GM19351 (cell line): ENCODE measurements at regions not wholly inside any gene's neighbourhood (a gene's known extent, or its start where the extent isn't known, plus 50 kb on each side); places are given as distances from the start of the nearest gene placed in this dataset.
"Not testable (repeated sequence)": the region's sequence is repeated elsewhere in the genome, so short reads cannot be mapped to it uniquely, and the experiment has no call there.

Experiments used
- ATAC-seq: cut with Tn5 transposase; IDR thresholded peaks from one replicate; pipeline ENCODE4 v1.9.1; 2021; ENCODE audit warnings: mild to moderate bottlenecking, moderate library complexity; ENCODE audit not compliant: unreplicated experiment

DNA sequence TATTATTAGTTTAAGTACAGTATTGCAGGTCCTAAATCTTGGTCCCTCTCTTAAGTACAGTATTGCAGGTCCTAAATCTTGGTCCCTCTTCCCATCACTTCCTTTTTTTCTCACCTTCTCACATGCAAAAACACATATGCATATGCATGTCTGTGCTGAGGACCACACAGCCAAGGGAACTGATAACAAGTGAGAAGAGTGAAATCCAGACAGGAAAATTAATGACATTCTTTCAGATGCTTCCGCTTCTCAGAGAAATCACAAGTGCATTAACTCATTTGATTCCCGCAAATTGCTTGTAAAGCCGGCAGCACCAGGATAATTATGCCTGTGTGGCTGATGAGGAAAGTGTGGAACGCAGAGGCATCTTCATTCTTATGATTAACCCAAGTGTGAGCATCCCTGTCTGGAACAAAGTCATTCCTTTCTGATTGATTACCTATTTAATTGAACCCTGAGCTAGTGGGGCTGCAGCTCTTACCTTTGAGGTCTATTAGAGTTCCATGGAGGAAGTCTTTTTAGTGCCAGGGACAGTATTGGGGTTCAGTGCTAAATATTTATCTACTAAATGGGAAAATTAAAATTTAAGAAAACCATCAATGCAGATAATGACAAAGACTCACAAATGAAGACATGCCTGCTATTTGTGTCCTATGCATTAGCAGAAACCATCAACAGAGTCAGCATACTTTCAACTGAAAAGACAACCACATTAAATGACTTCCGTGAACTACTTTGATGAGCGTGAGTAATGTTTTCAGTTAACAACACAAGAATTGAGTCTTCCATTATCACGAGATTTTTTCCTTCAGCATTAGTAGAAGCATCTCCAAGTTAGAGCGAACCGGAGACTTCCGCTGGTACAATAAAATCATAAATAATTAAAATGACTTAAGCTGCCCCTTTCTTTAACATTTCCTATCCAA is 220.4 kb upstream of the SLC35G4 start:
- ATAC-seq = no peak

- ATAC-seq = no peak
These were observed 221.5 kb upstream of the SLC35G4 start for GRCh38 chr18:11387880-11388279.

- ATAC-seq = no peak
These were observed 226.0 kb upstream of the SLC35G4 start for GRCh38 chr18:11383381-11383780.

DNA sequence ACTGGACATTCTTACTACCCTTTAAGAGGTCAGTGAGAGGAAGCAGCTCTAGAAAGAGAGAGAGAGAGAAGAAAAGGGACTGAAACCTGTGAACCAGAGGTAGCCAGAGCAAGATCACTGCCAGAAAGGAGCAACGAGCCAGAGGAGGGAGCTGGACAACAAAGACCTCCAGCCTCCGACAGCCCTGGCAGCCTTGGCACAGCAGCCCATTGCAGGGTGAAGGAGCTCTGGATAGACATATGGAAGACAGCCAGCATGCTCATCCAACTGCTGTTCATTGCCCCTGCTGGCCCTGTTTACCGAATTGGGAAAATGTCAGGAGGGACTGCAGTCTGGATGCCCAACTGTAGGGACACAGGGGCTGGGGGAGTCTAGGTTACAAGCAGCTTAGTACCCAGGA is 228.4 kb upstream of the SLC35G4 start:
- ATAC-seq = no peak

- ATAC-seq = no peak
These were observed 229.7 kb upstream of the SLC35G4 start for GRCh38 chr18:11379660-11380059.

DNA sequence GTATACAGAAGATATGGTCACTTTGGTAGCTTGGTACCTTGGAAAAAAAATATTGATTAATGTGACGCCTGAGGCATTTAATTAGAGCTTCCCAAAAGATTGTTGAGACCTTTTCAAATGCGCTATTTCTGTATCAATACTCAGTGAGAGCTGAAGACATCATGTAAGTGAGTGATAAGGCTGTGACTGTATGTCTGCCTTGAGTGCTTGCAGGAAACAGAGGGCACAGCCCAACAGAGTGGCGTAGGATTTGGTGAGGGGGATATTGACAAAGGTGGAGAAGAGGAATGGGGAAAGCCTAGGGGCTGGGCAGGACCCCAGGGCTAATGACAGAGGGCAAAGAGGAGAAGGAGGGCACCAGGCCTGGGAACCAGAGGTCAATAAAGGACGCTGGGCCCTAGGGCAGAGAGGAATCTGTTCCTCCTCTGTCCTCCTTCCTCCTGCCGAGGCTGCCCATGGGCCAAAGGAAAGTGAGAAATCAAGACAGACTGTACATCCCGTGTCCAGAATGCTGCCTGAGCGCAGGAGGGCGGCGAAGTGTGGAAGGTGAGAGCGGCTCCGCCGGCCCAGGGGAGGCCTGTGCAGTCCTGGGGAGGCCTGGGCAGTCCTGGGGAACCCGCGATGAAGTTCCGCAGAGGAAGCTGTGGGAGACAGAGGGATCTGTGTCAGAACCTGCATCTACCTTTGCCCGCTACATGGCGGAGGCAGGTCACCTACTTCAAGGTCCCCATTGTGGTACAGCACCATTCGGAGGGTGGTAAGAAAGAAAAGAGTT is 228.6 kb upstream of the PIEZO2 start:
- no peak for ATAC-seq

DNA sequence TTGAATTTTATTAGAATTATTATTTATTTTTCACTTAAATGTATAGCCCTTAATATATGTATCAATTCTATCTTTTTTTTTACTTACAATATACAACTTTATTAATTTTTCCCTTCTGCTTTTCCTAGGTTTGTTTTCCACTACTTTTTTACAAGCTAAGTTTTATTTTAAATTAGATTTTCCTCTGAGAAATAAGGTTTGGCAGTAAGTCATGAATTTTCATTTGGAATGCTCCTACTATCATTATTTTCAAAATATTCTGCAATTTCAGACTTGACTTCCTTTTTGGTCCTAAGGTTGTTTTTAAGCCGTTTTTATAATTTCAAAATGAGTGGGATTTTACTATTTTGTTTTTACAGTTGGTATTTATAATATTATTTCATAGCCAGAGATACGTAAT is 222.8 kb upstream of the PIEZO2 start:
- ATAC-seq = no peak

DNA sequence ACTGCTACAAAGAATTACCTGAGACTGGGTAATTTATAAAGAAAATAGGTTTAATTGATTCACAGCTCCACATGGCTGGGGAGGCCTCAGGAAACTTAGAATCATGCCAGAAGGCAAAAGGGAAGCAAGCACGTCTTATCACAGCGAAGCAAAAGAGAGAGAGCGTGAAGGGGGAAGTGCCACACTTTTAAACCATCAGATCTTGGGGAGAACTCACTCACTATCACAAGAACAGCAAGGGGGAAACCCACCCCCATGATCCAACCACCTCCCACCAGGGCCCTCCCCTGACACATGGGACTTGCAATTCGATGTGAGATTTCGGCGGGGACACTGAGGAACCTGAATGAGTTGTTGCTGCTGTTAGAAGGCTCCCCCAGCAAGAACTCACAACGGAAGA is 220.2 kb upstream of the PIEZO2 start:
- ATAC-seq = no peak

DNA sequence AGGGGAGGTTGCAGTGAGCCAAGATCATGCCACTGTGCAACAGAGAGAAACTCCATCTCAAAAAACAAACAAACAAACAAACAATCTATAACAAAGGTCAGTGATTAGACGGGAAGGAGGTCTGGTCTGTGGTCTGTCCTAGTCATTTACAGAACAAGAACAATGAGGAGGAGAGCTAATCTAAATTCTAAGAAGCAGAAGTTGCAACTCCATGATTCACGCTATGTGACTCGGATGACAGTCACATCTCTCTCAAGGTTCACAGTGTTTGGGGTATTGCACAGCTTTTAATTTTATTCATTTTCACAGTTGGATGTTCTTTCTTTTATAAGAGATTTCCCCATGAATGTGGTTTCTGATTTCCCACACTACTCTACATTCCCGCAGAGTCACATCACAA is 218.7 kb upstream of the PIEZO2 start:
- ATAC-seq = no peak

DNA sequence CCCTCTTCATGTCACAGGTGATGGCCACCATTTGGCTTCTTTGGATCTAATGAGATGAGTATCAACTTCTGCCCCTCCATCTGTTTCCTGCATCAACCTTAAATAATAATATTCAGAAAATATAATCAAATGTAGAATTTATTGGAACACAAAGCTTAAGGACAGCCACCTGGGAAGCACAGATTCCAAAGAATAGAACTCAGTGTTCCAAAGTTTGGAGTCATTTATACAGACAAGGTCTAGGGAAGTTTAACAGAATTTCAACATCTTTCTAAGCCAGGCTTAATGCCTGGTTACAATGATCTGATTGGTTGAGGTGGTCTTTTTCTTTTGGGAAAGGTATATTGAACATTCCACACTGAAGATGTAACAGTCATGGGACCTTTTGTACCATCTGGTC is 218.0 kb upstream of the PIEZO2 start:
- ATAC-seq = no peak

DNA sequence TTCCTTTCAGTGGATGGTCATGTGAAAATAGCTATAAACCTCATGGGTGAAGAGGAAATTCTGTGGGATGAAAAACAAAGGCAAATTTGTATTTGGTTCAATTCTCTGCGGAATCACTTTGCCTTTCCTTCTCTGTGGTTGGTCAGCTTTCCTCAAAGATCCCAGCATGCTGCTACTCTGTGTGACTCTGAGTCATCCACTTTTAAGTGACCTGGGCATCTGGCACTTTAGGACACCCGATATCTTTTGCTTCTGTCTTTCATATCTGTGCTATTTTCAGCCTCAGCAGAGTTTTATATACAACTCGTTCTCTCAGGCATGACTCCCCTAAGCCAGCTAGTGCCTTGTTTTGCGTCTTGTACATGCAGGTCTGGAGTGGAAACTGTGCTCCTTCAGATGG is 217.0 kb upstream of the PIEZO2 start:
- no peak for ATAC-seq

- ATAC-seq = no peak
These were observed 213.5 kb upstream of the PIEZO2 start for GRCh38 chr18:11362856-11363255.

DNA sequence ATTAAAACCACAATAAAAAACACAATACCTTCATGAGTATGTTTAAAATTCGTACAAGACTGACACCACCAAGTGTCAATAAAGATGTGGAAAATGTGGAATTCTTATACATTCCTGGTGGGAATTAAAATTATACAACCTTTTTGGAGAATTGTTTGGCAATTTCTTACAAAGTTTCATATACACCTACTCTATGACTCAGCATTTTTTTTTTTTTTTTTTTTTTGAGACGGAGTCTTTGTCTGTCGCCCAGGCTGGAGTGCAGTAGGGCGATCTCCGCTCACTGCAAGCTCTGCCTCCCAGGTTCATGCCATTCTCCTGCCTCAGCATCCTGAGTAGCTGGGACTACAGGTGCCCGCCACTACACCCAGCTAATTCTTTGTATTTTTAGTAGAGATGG is 212.5 kb upstream of the PIEZO2 start:
- ATAC-seq = not testable (repeated sequence)

DNA sequence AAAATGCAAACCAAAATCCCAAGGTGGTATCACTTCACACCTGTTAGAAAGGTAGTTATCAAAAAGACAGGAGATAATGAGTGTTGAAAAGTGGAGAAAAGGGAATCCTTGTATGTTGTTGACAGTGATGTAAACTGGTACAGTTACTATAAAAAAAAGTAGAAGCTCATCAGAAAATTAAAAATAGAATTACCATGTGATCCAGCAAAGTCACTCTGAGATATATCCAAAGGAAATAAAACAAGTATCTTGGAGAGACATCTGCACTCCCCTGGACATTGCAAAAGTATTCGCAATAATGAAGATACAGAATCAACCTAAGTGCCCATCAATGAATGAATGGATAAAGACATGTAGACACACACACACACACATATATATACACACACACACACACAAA is 208.3 kb upstream of the PIEZO2 start:
- no peak for ATAC-seq

GRCh38 chr18:11344576-11344975 is 195.2 kb upstream of the PIEZO2 start:
- ATAC-seq = not testable (repeated sequence)

GRCh38 chr18:11343096-11343495 is 193.7 kb upstream of the PIEZO2 start:
- ATAC-seq = no peak

GRCh38 chr18:11342115-11342514 is 192.7 kb upstream of the PIEZO2 start:
- not testable (repeated sequence) for ATAC-seq

DNA sequence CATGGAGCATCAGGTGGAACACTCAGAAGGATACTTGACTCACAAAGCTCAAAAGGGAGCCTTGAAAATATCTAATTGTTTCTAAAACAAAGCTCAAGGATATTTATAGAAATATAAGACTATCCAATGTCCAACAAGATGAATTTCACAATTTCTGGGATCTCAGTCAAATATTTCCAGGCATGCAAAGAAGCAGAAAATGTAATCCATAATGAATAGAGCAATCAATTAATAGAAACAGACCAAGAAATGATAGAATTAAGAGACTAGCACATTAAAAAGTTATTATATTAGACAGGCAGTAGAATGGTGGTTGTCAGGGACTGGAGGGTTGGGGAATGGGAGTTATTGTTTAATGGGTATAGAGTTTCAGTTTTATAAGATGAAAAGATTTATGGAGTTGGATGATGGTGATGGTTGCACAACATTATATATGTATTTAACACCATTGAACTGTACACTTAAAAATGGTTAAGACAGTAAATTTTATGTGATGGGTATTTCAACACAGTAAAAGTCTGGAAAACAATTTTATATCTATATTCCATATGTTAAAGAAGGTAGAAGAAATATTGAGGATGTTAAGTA is 189.9 kb upstream of the PIEZO2 start:
- no peak for ATAC-seq

DNA sequence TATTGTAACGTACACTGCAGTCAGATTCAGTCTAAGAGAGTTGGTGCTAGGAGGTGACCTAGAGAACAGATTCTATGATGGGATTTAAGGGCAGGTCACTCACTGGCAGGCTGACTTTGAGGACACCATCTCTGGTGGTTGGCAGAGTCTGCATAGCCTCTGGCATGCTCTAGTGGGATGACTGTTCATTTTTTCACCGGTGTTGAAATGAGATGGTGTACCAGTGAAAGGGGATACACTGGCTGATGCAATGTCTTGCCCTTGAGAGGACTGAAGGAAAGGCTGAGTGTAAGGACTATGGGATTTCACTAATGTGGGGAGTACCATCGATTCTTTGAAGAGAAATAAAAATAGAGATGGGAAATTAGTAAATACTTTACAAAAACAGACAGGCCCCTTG is 186.9 kb upstream of the PIEZO2 start:
- ATAC-seq = no peak

DNA sequence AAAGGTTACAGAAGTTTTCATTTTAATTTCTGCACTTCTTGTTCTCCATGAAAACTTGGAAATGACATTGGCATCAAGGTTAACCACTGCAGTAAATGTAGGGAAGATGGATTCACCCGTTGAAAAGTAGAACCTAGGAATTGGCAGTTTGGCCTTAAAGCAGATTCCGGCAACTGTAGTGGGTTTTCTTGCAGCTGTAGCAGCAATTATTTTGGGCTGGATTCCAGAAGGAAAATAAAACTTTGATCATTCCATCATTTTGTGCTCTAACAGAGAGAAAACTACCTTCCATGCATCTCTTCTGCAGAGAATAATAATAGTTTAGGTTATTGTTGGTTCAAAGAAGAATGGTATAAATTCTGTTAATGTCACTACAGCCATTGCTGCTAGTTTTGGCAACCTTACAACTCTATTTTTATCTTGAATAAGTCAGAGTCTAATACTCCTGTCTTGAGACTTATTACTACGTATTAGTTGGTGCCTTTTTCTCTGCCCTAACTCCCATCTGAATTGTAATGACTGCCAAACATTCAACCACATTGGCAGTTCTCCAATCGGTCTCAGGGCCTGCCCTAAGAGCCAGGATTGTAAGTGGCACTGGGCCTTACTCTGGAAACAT is 178.1 kb upstream of the PIEZO2 start:
- no peak for ATAC-seq
